ENCODE measurements at regions not wholly inside any gene's neighbourhood (a gene's known extent, or its start where the extent isn't known, plus 50 kb on each side); places are given as distances from the start of the nearest gene placed in this dataset.

DNA sequence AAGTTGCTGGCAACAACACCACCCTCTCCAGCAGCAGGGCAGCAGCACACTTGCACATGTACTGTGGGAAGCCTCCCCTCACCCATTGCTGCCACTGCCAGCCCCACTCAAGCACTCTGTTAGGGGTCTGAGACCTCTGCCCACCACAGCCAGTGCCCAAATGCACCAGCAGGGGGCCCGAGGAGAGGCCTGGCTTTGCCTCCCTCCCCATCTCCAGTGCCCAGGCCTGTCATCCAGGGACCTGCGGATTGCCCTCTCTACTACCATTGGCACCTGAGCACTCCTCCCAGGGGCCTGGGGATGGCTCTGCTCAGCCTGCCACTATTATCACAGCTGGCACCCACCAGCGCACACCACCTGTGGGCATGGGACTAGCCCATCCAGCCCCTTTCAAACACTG lies 175.7 kb downstream of the PMAIP1 start:
- DNase-seq: no peak
- intact Hi-C loops (cut with DNase I): no loop called here

DNA sequence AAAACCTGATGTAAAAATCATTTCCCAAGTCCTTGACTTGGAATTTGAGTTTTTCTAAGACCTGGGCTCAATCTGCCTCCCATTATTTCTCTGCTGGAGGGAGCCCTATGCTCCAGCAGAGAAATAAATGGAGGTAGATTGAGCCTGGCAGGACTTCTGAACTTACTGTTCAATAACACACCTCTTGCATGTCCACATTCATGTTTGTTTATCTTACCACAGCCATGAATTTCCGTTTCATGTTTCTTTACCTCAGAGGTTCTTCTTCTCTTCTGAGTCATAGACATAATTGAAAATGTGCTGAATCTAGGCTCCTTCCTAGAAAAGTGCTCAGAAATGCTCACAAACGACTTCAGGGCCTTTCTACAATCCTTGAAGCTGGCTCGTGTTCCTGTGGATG lies 170.8 kb downstream of the PMAIP1 start:
- DNase-seq: no peak
- H3K4me1 ChIP-seq: no peaks in the 10 kb centered on the region
- H3K27me3 ChIP-seq: no peaks in the 10 kb centered on the region
- no peaks in the 10 kb centered on the region for H3K36me3 ChIP-seq
- 41 to 45% methylated on average over 3 of the region's 3 CpGs for WGBS, 2 donors
- TF ChIP-seq POLR2A (IDR thresholded peaks at IDR 0.05): no peak
- TF ChIP-seq, protein P1, sequence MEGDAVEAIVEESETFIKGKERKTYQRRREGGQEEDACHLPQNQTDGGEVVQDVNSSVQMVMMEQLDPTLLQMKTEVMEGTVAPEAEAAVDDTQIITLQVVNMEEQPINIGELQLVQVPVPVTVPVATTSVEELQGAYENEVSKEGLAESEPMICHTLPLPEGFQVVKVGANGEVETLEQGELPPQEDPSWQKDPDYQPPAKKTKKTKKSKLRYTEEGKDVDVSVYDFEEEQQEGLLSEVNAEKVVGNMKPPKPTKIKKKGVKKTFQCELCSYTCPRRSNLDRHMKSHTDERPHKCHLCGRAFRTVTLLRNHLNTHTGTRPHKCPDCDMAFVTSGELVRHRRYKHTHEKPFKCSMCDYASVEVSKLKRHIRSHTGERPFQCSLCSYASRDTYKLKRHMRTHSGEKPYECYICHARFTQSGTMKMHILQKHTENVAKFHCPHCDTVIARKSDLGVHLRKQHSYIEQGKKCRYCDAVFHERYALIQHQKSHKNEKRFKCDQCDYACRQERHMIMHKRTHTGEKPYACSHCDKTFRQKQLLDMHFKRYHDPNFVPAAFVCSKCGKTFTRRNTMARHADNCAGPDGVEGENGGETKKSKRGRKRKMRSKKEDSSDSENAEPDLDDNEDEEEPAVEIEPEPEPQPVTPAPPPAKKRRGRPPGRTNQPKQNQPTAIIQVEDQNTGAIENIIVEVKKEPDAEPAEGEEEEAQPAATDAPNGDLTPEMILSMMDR (IDR thresholded peaks at IDR 0.05): no peak
- intact Hi-C loops (cut with DNase I): no loop called here
- H3K27ac ChIP-seq: no peak overlapping the region
- no peak overlapping the region for H3K4me3 ChIP-seq (replicated peaks in 1 of 3)
- H3K9me3 ChIP-seq: no peaks in the 10 kb centered on the region

More for the DNA sequence above, 175.7 kb downstream of the PMAIP1 start:
- TF ChIP-seq, protein P1 (IDR thresholded peaks at IDR 0.05): no peak
- 94% methylated on average over 2 of the region's 3 CpGs; no CpG with 5 or more reads in 1 of the 2 donors for WGBS, 2 donors
- Histone ChIP-seq H3K27ac (no peak overlapping the region), H3K27me3 (no peaks in the 10 kb centered on the region), H3K4me1 (no peaks in the 10 kb centered on the region), H3K36me3 (no peaks in the 10 kb centered on the region), H3K9me3 (no peaks in the 10 kb centered on the region), H3K4me3 (replicated peaks in 1 of 3) (no peak overlapping the region)

DNA sequence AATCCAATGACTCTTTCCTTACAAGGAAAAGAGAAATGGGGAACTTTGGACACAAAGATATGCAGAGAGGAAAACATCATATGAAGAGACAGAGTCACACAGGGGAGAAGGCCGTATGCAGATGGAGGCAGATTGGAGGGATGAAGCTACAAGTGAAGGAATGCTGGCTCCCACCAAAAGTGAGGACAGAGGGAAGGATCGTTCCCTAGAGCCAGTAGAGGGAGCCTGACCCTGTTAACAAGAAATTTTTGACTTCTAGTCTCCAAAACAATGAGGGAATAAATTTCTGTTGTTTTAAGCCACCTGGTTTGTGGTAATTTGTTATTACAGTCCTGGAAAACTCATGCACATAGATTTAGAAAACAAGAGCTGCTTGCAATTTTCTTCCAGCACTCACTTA lies 169.3 kb downstream of the PMAIP1 start:
- H3K4me1 ChIP-seq: no peaks in the 10 kb centered on the region
- H3K9me3 ChIP-seq: no peaks in the 10 kb centered on the region
- no peak for TF ChIP-seq POLR2A (IDR thresholded peaks at IDR 0.05)
- TF ChIP-seq, protein P1 (IDR thresholded peaks at IDR 0.05): no peak
- H3K27me3 ChIP-seq: no peaks in the 10 kb centered on the region
- no peak for DNase-seq
- no peak overlapping the region for H3K27ac ChIP-seq
- WGBS, 2 donors: 76% methylated on average over 2 of the region's 2 CpGs
- intact Hi-C loops (cut with DNase I): no loop called here
- no peak overlapping the region for H3K4me3 ChIP-seq (replicated peaks in 1 of 3)
- no peaks in the 10 kb centered on the region for H3K36me3 ChIP-seq

DNA sequence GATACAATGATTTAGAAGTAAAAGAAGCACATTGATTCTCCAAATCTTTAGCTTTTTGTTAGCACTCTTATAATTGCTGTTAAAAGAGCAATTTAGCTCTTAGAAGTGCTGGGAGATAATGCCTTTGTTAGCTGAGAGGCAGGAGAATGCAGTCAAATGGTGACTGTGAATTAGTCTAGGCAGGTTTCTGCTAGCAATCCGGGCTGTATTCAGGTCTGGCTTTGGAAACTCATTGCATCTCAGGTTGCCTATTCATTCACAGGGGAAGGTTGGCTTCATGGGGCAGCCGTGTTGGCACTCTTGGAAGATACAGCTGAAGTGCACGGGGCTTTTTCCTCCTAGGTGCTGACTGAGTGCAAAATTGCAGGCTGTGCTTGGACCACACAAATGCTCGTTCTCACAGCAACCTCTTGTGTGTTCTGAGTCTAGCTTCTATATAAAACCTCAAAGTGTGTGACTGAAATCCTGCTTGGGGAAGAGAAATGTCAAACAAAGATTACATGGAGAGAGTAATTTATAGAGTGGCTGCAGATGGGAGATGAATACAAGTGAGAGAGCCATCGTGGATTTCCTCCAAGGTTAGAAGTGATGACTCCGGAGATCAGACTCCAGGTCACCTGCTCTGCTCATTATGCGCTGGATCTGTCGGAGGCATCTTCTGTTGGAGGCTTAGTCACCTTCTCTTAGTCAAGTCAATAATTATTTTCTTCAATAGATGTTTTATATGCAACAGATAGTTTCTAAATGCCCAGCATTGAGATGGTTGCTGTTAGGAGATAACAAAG lies 167.8 kb downstream of the PMAIP1 start:
- WGBS, 2 donors: 64 to 66% methylated on average over 8 of the region's 8 CpGs
- TF ChIP-seq, protein P1 (IDR thresholded peaks at IDR 0.05): no peak
- no peak for TF ChIP-seq POLR2A (IDR thresholded peaks at IDR 0.05)
- no peak overlapping the region for H3K27ac ChIP-seq
- no peaks in the 10 kb centered on the region for H3K4me1 ChIP-seq
- H3K27me3 ChIP-seq: no peaks in the 10 kb centered on the region
- no peak for DNase-seq
- no peaks in the 10 kb centered on the region for H3K36me3 ChIP-seq
- H3K4me3 ChIP-seq (replicated peaks in 1 of 3): no peak overlapping the region
- no peaks in the 10 kb centered on the region for H3K9me3 ChIP-seq
- intact Hi-C loops (cut with DNase I): no loop called here

DNA sequence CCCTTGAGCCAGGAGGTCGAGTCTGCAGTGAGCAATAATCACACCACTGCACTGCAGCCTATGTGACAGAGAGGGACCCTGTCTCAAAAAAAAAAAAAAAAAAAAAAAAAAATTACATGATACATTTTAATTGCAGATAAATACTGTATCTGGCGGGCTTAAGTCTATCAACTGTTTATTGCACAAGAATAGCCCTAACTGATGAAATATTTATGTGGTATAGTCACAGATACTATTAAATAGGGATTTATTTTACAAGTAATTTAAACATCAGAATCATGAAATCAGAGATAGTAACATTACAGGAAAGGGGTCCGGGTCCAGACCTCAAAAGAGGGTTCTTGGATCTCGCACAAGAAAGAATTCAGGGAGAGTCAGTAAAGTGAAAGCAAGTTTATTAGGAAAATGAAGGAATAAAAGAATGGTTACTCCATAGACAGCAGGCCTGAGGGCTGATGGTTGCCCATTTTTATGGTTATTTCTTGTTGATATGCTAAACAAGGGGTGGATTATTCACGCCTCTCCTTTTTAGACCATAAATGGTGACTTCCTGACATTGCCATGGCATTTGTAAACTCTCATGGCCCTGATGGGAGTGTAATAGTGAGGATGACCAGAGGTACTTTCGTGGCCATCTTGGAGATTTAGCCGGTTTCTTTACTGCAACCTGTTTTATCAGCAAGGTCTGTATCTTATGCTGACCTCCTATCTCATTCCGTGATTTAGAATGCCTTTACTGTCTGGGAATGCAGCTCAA lies 166.6 kb downstream of the PMAIP1 start:
- no peak overlapping the region for H3K4me3 ChIP-seq (replicated peaks in 1 of 3)
- no peaks in the 10 kb centered on the region for H3K36me3 ChIP-seq
- 71 to 86% methylated on average over 8 of the region's 8 CpGs for WGBS, 2 donors
- no peaks in the 10 kb centered on the region for H3K9me3 ChIP-seq
- no peaks in the 10 kb centered on the region for H3K4me1 ChIP-seq
- no peak overlapping the region for H3K27ac ChIP-seq
- TF ChIP-seq, protein P1 (IDR thresholded peaks at IDR 0.05): no peak
- TF ChIP-seq POLR2A (IDR thresholded peaks at IDR 0.05): no peak
- intact Hi-C loops (cut with DNase I): no loop called here
- no peak for DNase-seq
- no peaks in the 10 kb centered on the region for H3K27me3 ChIP-seq
